Right forelimb (tissue), 1 donor: ENCODE measurements at regions not wholly inside any gene's neighbourhood (a gene's known extent, or its start where the extent isn't known, plus 50 kb on each side); places are given as distances from the start of the nearest gene placed in this dataset.

Source experiments
- DNase-seq: peaks from one replicate; pipeline ENCODE4 v3.0.0-alpha.2; 2018

- DNase-seq, result no peak
These were observed 63.0 kb downstream of the NCOR2 start for GRCh38 chr12:124504273-124505000.

- DNase-seq, result no peak
These were observed 64.1 kb downstream of the NCOR2 start for GRCh38 chr12:124503305-124503704.

- no peak for DNase-seq
These were observed 65.0 kb downstream of the NCOR2 start for GRCh38 chr12:124502379-124502778.

- DNase-seq, result no peak
These were observed 65.6 kb downstream of the NCOR2 start for GRCh38 chr12:124501827-124502226.

GRCh38 chr12:124501112-124501561 lies 66.3 kb downstream of the NCOR2 start:
- DNase-seq, result no peak

- DNase-seq, result no peak
These were observed 67.5 kb downstream of the NCOR2 start for GRCh38 chr12:124499898-124500244.

GRCh38 chr12:124499190-124499753 lies 68.1 kb downstream of the NCOR2 start:
- no peak for DNase-seq

- no peak for DNase-seq
These were observed 68.9 kb downstream of the NCOR2 start for GRCh38 chr12:124498275-124499189.

GRCh38 chr12:124497658-124498057 lies 69.8 kb downstream of the NCOR2 start:
- no peak for DNase-seq

GRCh38 chr12:124497039-124497438 lies 70.4 kb downstream of the NCOR2 start:
- DNase-seq, result no peak

GRCh38 chr12:124496584-124496983 lies 70.8 kb downstream of the NCOR2 start:
- DNase-seq, result no peak

GRCh38 chr12:124495194-124495983 lies 72.0 kb downstream of the NCOR2 start:
- DNase-seq, result no peak

- DNase-seq, result no peak
These were observed 72.7 kb downstream of the NCOR2 start for GRCh38 chr12:124494751-124495129.

- no peak for DNase-seq
These were observed 73.3 kb downstream of the NCOR2 start for GRCh38 chr12:124493809-124494750.

GRCh38 chr12:124492879-124493808 lies 74.3 kb downstream of the NCOR2 start:
- DNase-seq, result no peak

GRCh38 chr12:124491856-124492420 lies 75.5 kb downstream of the NCOR2 start:
- DNase-seq, result no peak

GRCh38 chr12:124491310-124491709 lies 76.1 kb downstream of the NCOR2 start:
- no peak for DNase-seq

GRCh38 chr12:124490584-124491305 lies 76.7 kb downstream of the NCOR2 start:
- no peak for DNase-seq

GRCh38 chr12:124489915-124490583 lies 77.4 kb downstream of the NCOR2 start:
- DNase-seq, result no peak
